Astrocyte of the cerebellum (primary cell): ENCODE measurements at regions not wholly inside any gene's neighbourhood (a gene's known extent, or its start where the extent isn't known, plus 50 kb on each side); places are given as distances from the start of the nearest gene placed in this dataset.

ENCODE experiments used
- DNase-seq: peaks from one replicate; pipeline ENCODE4 v3.0.0-alpha.2; 2011; ENCODE audit warnings: low read depth
- H3K4me3 ChIP-seq: 2 replicates; pipeline ENCODE4 v1.5.1; 2011; ENCODE audit warnings: mild to moderate bottlenecking, low read depth, low read length, moderate library complexity
- in situ Hi-C: cut with HindIII; loops from 2 replicates; pipeline ENCODE4 v1.10.0; 2017; ENCODE audit warnings: low sequenced_read_pairs
- TF ChIP-seq, protein P1 (sequence below): IDR thresholded peaks from 2 replicates; pipeline ENCODE4 v1.5.1; 2012; ENCODE audit warnings: low read length, low read depth, moderate library complexity, mild to moderate bottlenecking; ENCODE audit errors: missing control alignments

DNA sequence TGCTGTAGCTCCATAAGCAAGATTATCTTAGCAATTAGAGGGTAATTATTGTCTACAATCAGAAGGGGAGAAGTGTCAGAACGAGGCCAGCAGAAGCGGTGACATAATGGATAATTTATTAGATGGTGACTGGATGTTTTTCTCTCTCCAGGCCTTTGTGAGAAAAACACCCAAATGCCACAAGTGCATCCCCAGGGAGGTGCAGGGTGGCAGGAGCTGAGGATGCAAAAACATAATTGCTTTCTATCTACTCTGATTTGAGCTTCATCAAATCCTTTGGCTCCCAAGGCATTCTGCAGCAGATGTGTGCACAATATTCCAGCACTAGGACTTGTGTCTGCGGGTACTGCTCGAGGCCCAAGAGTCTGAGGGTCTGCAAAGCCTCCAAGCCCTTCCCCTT is 220.1 kb upstream of the SERP2 start:
- no peak for DNase-seq
- in situ Hi-C loops: no loop called here
- TF ChIP-seq, protein P1, sequence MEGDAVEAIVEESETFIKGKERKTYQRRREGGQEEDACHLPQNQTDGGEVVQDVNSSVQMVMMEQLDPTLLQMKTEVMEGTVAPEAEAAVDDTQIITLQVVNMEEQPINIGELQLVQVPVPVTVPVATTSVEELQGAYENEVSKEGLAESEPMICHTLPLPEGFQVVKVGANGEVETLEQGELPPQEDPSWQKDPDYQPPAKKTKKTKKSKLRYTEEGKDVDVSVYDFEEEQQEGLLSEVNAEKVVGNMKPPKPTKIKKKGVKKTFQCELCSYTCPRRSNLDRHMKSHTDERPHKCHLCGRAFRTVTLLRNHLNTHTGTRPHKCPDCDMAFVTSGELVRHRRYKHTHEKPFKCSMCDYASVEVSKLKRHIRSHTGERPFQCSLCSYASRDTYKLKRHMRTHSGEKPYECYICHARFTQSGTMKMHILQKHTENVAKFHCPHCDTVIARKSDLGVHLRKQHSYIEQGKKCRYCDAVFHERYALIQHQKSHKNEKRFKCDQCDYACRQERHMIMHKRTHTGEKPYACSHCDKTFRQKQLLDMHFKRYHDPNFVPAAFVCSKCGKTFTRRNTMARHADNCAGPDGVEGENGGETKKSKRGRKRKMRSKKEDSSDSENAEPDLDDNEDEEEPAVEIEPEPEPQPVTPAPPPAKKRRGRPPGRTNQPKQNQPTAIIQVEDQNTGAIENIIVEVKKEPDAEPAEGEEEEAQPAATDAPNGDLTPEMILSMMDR: no peak
- H3K4me3 ChIP-seq: no peak overlapping the region

DNA sequence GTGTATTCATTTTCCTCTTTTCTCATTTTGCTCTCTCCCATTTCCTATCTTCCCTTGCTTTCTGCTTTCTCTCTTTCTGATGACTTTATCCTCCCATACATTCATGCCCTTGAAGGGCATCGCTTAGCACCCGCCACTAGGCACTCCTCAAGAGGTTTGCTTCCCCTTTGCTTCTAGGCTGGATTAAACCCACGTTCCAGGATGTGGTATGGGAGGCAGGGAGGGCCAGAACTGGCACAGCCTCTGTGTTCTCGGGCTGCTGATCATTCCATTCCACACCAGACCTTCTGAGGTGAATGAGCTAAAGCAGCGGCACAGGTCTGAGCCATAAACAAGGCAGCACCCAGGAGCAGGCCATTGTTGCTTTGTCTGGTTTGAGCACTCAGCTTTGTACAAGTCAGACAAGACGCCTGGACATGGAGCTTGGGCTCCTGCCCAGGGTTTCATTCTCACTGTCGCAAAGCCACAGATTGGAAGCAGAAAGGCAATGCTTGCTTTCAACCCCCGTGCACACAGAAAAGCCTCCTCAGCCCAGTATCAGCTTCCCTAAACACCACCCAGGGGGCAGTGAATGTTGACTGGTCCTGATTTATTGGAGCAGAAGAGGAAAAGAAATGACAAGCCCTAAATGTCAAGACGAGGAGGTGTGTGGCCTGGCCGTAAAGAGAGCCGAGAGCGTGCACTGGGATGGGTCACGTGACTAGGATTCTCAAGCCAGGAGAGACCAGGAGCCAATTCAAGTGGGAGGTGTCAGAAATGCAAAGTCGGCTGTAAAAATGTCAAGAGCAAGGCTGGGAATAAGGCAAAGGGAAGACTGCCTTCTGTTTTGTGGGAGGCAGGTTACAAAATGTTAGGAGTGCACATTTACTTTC is 218.0 kb upstream of the SERP2 start:
- in situ Hi-C loops: no loop called here
- DNase-seq: no peak
- TF ChIP-seq, protein P1: no peak
- no peak overlapping the region for H3K4me3 ChIP-seq

DNA sequence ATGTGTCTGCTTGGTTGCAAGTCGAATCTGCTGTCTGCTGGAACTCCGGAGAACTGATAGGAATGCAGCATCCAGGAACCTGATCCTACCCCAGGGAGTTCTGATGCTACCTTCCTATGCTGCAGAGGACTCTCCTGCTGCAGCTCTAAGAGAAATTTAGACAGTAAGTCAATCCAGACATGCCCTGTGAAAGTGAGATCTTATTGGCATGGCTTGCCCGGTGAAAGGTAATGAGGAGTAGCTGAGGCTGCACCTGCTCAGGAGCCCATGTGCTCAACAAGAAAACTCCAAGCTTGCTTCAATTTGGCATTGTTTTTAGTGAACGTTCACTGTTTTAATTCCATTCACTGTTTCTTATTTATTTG is 217.3 kb upstream of the SERP2 start:
- no peak for DNase-seq
- H3K4me3 ChIP-seq: no peak overlapping the region
- in situ Hi-C loops: no loop called here
- TF ChIP-seq, protein P1: no peak

GRCh38 chr13:44157606-44158005 is 216.0 kb upstream of the SERP2 start:
- DNase-seq: no peak
- H3K4me3 ChIP-seq: no peak overlapping the region
- TF ChIP-seq, protein P1: no peak
- in situ Hi-C loops: no loop called here

- in situ Hi-C loops: no loop called here
- H3K4me3 ChIP-seq: no peak overlapping the region
- TF ChIP-seq, protein P1: no peak
- no peak for DNase-seq
Observed at GRCh38 chr13:44158098-44158521, 215.5 kb upstream of the SERP2 start.

GRCh38 chr13:44158881-44159632 is 214.6 kb upstream of the SERP2 start:
- TF ChIP-seq, protein P1: no peak
- in situ Hi-C loops: no loop called here
- H3K4me3 ChIP-seq: no peak overlapping the region
- DNase-seq: no peak
